GM12875 (cell line): ENCODE measurements at regions not wholly inside any gene's neighbourhood (a gene's known extent, or its start where the extent isn't known, plus 50 kb on each side); places are given as distances from the start of the nearest gene placed in this dataset.
"Not testable (repeated sequence)": the region's sequence is repeated elsewhere in the genome, so short reads cannot be mapped to it uniquely, and the experiment has no call there.

Experiments
- H3K4me3 ChIP-seq: one replicate; pipeline ENCODE4 v1.5.1; 2011; ENCODE audit warnings: low read depth, low read length, control low read depth
- CTCF ChIP-seq: IDR thresholded peaks from 2 replicates; pipeline ENCODE4 v1.5.1; 2011; ENCODE audit warnings: low read depth, mild to moderate bottlenecking, control low read depth, inconsistent platforms, low read length, moderate library complexity, borderline replicate concordance; ENCODE audit not compliant: insufficient read depth

- TF ChIP-seq CTCF = no peak
- H3K4me3 ChIP-seq = no peak overlapping the region
Measured at GRCh38 chr12:47610686-47611252, 95.1 kb downstream of the RPAP3 start.

- H3K4me3 ChIP-seq = no peak overlapping the region
- TF ChIP-seq CTCF = no peak
Measured at GRCh38 chr12:47609806-47610205, 96.0 kb downstream of the RPAP3 start.

GRCh38 chr12:47608671-47609070 lies 97.2 kb downstream of the RPAP3 start:
- H3K4me3 ChIP-seq = not testable (repeated sequence)

- H3K4me3 ChIP-seq = no peak overlapping the region
- TF ChIP-seq CTCF = no peak
Measured at GRCh38 chr12:47604221-47604873, 101.5 kb downstream of the RPAP3 start.

GRCh38 chr12:47602949-47603558 lies 102.8 kb downstream of the RPAP3 start:
- TF ChIP-seq CTCF = no peak
- H3K4me3 ChIP-seq = no peak overlapping the region

- no peak overlapping the region for H3K4me3 ChIP-seq
- no peak for TF ChIP-seq CTCF
Measured at GRCh38 chr12:47602325-47602724, 103.5 kb downstream of the RPAP3 start.

- TF ChIP-seq CTCF = no peak
- H3K4me3 ChIP-seq = no peak overlapping the region
Measured at GRCh38 chr12:47601071-47601470, 104.8 kb downstream of the RPAP3 start.

- no peak for TF ChIP-seq CTCF
- H3K4me3 ChIP-seq = no peak overlapping the region
Measured at GRCh38 chr12:47591795-47592194, 114.0 kb downstream of the RPAP3 start.
